ENCODE measurements at regions not wholly inside any gene's neighbourhood (a gene's known extent, or its start where the extent isn't known, plus 50 kb on each side); places are given as distances from the start of the nearest gene placed in this dataset.

DNA sequence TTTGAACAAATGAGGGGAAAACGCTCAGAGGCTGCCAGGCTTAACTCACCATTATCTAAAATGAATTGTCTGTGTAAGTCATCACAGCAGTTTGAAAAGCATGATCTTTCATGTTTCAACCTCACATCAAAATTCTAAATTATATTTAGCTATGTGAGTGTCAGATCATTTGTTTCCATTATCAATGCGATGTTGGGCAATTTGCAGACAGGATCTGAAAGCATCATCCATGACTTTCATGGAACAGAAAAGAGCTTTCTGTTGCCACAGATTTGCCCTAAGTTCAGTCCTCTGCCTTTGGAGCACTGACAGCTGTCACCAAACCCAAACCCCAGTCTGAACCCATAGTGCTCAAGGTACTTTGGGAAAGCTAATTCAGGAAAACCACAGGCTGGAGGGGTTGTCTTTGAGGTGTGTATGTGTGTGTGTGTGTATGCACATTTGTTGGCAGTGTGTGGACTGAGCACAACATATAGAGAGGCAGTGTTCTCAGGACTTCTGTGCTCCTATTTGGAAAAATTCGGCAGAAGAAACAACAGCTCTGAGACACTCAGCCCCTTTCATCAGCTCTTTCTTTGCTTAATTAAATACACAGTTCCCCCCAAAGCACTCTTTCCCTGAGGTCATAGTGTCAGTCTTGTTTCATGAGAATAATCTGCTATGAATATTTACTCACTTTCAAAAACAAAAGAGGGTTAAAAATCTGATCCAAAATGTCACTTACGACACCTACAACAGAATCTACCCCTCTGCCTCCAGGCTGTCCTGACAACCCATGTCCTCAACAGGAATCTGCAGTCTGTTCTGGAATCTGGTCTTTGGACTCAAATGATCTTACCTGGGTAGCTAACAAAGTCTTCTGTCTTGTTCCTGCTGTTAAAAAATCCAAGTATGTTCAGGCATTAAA, 188.5 kb upstream of the KLF14 start:
- TF ChIP-seq TCF7L2 (IDR thresholded peaks at IDR 0.05; ENCODE audit: borderline replicate concordance, extremely low read depth, insufficient read depth, insufficient read length) (no peak), POLR2A (IDR thresholded peaks at IDR 0.05; ENCODE audit: borderline replicate concordance, extremely low read depth, insufficient read depth, insufficient read length) (no peak), SP1 (IDR thresholded peaks at IDR 0.05; ENCODE audit: low read depth) (no peak), ELF1 (IDR thresholded peaks at IDR 0.05; ENCODE audit: borderline replicate concordance, low read depth) (no peak)
- TF ChIP-seq, protein P1, sequence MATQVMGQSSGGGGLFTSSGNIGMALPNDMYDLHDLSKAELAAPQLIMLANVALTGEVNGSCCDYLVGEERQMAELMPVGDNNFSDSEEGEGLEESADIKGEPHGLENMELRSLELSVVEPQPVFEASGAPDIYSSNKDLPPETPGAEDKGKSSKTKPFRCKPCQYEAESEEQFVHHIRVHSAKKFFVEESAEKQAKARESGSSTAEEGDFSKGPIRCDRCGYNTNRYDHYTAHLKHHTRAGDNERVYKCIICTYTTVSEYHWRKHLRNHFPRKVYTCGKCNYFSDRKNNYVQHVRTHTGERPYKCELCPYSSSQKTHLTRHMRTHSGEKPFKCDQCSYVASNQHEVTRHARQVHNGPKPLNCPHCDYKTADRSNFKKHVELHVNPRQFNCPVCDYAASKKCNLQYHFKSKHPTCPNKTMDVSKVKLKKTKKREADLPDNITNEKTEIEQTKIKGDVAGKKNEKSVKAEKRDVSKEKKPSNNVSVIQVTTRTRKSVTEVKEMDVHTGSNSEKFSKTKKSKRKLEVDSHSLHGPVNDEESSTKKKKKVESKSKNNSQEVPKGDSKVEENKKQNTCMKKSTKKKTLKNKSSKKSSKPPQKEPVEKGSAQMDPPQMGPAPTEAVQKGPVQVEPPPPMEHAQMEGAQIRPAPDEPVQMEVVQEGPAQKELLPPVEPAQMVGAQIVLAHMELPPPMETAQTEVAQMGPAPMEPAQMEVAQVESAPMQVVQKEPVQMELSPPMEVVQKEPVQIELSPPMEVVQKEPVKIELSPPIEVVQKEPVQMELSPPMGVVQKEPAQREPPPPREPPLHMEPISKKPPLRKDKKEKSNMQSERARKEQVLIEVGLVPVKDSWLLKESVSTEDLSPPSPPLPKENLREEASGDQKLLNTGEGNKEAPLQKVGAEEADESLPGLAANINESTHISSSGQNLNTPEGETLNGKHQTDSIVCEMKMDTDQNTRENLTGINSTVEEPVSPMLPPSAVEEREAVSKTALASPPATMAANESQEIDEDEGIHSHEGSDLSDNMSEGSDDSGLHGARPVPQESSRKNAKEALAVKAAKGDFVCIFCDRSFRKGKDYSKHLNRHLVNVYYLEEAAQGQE (IDR thresholded peaks at IDR 0.05; ENCODE audit: low read depth), result no peak
- TF ChIP-seq, protein P2, sequence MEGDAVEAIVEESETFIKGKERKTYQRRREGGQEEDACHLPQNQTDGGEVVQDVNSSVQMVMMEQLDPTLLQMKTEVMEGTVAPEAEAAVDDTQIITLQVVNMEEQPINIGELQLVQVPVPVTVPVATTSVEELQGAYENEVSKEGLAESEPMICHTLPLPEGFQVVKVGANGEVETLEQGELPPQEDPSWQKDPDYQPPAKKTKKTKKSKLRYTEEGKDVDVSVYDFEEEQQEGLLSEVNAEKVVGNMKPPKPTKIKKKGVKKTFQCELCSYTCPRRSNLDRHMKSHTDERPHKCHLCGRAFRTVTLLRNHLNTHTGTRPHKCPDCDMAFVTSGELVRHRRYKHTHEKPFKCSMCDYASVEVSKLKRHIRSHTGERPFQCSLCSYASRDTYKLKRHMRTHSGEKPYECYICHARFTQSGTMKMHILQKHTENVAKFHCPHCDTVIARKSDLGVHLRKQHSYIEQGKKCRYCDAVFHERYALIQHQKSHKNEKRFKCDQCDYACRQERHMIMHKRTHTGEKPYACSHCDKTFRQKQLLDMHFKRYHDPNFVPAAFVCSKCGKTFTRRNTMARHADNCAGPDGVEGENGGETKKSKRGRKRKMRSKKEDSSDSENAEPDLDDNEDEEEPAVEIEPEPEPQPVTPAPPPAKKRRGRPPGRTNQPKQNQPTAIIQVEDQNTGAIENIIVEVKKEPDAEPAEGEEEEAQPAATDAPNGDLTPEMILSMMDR (IDR thresholded peaks at IDR 0.05 in 2 of 3, conservative IDR thresholded peaks at IDR 0.05 in 1 of 3; ENCODE audit: borderline replicate concordance in 1 of 3, insufficient read depth in 1 of 3, low read depth in 2 of 3, low read length in 2 of 3), result no peak
